IMR-90 (cell line): ENCODE measurements at regions not wholly inside any gene's neighbourhood (a gene's known extent, or its start where the extent isn't known, plus 50 kb on each side); places are given as distances from the start of the nearest gene placed in this dataset.

Experiments
- BHLHE40 ChIP-seq: fragments of 150-350 bp; IDR thresholded peaks from 2 replicates; pipeline ENCODE4 v1.6.1; 2016; ENCODE audit warnings: mild to moderate bottlenecking, low read depth, low read length
- CEBPB ChIP-seq: IDR thresholded peaks from 2 replicates; pipeline ENCODE4 v1.6.1; 2012; ENCODE audit warnings: low read depth, low read length, improper control_type of control experiment
- MAZ ChIP-seq: IDR thresholded peaks from 2 replicates; pipeline ENCODE4 v1.6.1; 2012; ENCODE audit warnings: low read depth, mild to moderate bottlenecking, low read length, improper control_type of control experiment, moderate library complexity, borderline replicate concordance
- MXI1 ChIP-seq: IDR thresholded peaks from 2 replicates; pipeline ENCODE4 v1.6.1; 2012; ENCODE audit warnings: low read depth, mild to moderate bottlenecking, low read length, moderate library complexity, borderline replicate concordance
- NFE2L2 ChIP-seq: fragments of 150-350 bp; IDR thresholded peaks from 2 replicates; pipeline ENCODE4 v1.6.1; 2016; ENCODE audit warnings: low read depth, mild to moderate bottlenecking, low read length
- POLR2A ChIP-seq: IDR thresholded peaks from 2 replicates; pipeline ENCODE4 v1.6.1; 2012; ENCODE audit warnings: mild to moderate bottlenecking, low read depth, low read length
- RCOR1 ChIP-seq: IDR thresholded peaks from 2 replicates; pipeline ENCODE4 v1.6.1; 2012; ENCODE audit warnings: mild to moderate bottlenecking, low read length, improper control_type of control experiment; ENCODE audit not compliant: insufficient replicate concordance
- RFX5 ChIP-seq: IDR thresholded peaks from 2 replicates; pipeline ENCODE4 v1.8.0; 2012; ENCODE audit warnings: low read depth, mild to moderate bottlenecking, low read length, moderate library complexity
- SMC3 ChIP-seq: fragments of 150-350 bp; IDR thresholded peaks from 2 replicates; pipeline ENCODE4 v1.6.1; 2016; ENCODE audit warnings: low read depth, mild to moderate bottlenecking, antibody characterized with exemption, low read length, moderate library complexity
- TF ChIP-seq, protein P1 (sequence below): conservative IDR thresholded peaks from 2 replicates; pipeline ENCODE4 v1.5.1; 2012; ENCODE audit warnings: mild to moderate bottlenecking, low read depth, low read length, improper control_type of control experiment
- TF ChIP-seq, protein P2 (sequence below): fragments of 150-350 bp; IDR thresholded peaks from 2 replicates; pipeline ENCODE4 v1.6.1; 2017; ENCODE audit warnings: mild to moderate bottlenecking, antibody characterized with exemption, low read length, low read depth

GRCh38 chrX:69318651-69319340 lies 153.5 kb upstream of the PJA1 start:
- TF ChIP-seq, protein P1, sequence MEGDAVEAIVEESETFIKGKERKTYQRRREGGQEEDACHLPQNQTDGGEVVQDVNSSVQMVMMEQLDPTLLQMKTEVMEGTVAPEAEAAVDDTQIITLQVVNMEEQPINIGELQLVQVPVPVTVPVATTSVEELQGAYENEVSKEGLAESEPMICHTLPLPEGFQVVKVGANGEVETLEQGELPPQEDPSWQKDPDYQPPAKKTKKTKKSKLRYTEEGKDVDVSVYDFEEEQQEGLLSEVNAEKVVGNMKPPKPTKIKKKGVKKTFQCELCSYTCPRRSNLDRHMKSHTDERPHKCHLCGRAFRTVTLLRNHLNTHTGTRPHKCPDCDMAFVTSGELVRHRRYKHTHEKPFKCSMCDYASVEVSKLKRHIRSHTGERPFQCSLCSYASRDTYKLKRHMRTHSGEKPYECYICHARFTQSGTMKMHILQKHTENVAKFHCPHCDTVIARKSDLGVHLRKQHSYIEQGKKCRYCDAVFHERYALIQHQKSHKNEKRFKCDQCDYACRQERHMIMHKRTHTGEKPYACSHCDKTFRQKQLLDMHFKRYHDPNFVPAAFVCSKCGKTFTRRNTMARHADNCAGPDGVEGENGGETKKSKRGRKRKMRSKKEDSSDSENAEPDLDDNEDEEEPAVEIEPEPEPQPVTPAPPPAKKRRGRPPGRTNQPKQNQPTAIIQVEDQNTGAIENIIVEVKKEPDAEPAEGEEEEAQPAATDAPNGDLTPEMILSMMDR: no peak
- TF ChIP-seq, protein P2, sequence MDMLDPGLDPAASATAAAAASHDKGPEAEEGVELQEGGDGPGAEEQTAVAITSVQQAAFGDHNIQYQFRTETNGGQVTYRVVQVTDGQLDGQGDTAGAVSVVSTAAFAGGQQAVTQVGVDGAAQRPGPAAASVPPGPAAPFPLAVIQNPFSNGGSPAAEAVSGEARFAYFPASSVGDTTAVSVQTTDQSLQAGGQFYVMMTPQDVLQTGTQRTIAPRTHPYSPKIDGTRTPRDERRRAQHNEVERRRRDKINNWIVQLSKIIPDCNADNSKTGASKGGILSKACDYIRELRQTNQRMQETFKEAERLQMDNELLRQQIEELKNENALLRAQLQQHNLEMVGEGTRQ: no peak
- TF ChIP-seq POLR2A: no peak
- no peak for TF ChIP-seq MXI1
- no peak for TF ChIP-seq NFE2L2
- no peak for TF ChIP-seq MAZ
- no peak for TF ChIP-seq CEBPB
- TF ChIP-seq RCOR1: no peak
- TF ChIP-seq SMC3: no peak
- TF ChIP-seq BHLHE40: no peak
- no peak for TF ChIP-seq RFX5
